HCT116 (cell line): ENCODE measurements at regions not wholly inside any gene's neighbourhood (a gene's known extent, or its start where the extent isn't known, plus 50 kb on each side); places are given as distances from the start of the nearest gene placed in this dataset.

Experiments
- ATAC-seq: fragments of 200-7000 bp; cut with Tn5 transposase; 2 replicates; pipeline ENCODE4 v1.9.1; 2020; ENCODE audit warnings: mild to moderate bottlenecking, moderate library complexity
- BruUV-seq: library from RNA; stranded (reverse); fragments of 400-500 nt; replicated peaks from 2 replicates; lab custom pipeline; 2021; lab: Mats Ljungman, UMichigan
- CTCF ChIA-PET: fragments of 300-600 bp; sonication (Branson Sonifier 250); formaldehyde crosslinking; loops from one replicate; lab custom pipeline; 2021; ENCODE audit warnings: antibody characterized with exemption; lab: Charles Lee
- POLR2A ChIA-PET: fragments of 300-600, 350-600 bp; sonication (Branson Sonifier 250); formaldehyde crosslinking; loops from one replicate; lab custom pipeline; 2021; ENCODE audit warnings: antibody characterized with exemption; lab: Charles Lee
- RAD21 ChIA-PET, 2 experiments: fragments of 300-600 bp; sonication (Branson Sonifier 250); formaldehyde crosslinking; loops; one replicate each; lab custom pipeline; 2023; ENCODE audit warnings: low total read pairs in 2 of 2; ENCODE audit not compliant: uncharacterized antibody in 2 of 2, unreplicated experiment in 2 of 2, low non-redundant PET in 1 of 2; lab: Charles Lee
- DNase-seq: peaks from one replicate; pipeline ENCODE4 v3.0.0-alpha.2; 2010; ENCODE audit warnings: low read depth, low spot score
- H2AFZ ChIP-seq: fragments of 200-600 bp; shearing (Covaris generic), sonication (generic); 2 replicates; pipeline ENCODE4 v1.6.1; 2017; ENCODE audit warnings: low read depth, mixed run types, mixed read lengths, antibody characterized with exemption, low read length; ENCODE audit not compliant: poor library complexity, severe bottlenecking
- H3K27ac ChIP-seq: 2 replicates; pipeline ENCODE4 v1.5.1; 2012; ENCODE audit warnings: low read depth, low read length
- H3K27me3 ChIP-seq: fragments of 200-600 bp; sonication (generic); 2 replicates; pipeline ENCODE4 v1.6.1; 2016; ENCODE audit warnings: mixed run types, low read length, mixed read lengths; ENCODE audit not compliant: insufficient read depth
- H3K36me3 ChIP-seq, 2 experiments: fragments of 200-500 bp in 1 of 2; fragments of 200-600 bp in 1 of 2; sonication (Bioruptor generic) in 1 of 2; sonication (generic) in 1 of 2; 2 replicates each; pipeline versions ENCODE4 v1.5.1 to v1.6.1; 2014 to 2016; ENCODE audit warnings: low read length in 2 of 2, inconsistent platforms in 1 of 2, mixed read lengths in 1 of 2, mixed run types in 1 of 2; ENCODE audit not compliant: insufficient read depth in 2 of 2, control insufficient read depth in 1 of 2
- H3K4me1 ChIP-seq, 2 experiments: fragments of 200-600 bp in 1 of 2; sonication (generic) in 1 of 2; 2 replicates each; pipeline versions ENCODE4 v1.5.1 to v1.6.1; 2012 to 2017; ENCODE audit warnings: low read length in 2 of 2, inconsistent platforms in 1 of 2, mild to moderate bottlenecking in 1 of 2, mixed read lengths in 1 of 2, mixed run types in 1 of 2, moderate library complexity in 1 of 2; ENCODE audit not compliant: insufficient read depth in 2 of 2, control insufficient read depth in 1 of 2
- H3K4me2 ChIP-seq: fragments of 200-600 bp; sonication (generic); 2 replicates; pipeline ENCODE4 v1.6.1; 2017; ENCODE audit warnings: mixed run types, low read length, mixed read lengths
- H3K4me3 ChIP-seq, 2 experiments: fragments of 200-600 bp in 1 of 2; sonication (generic) in 1 of 2; replicated peaks in 1 of 2; 2 replicates each; pipeline ENCODE4 v1.5.1; 2011 to 2016; ENCODE audit warnings: low read length in 2 of 2, control low read depth in 1 of 2, low read depth in 1 of 2, mild to moderate bottlenecking in 1 of 2, mixed read lengths in 1 of 2, mixed run types in 1 of 2
- H3K79me2 ChIP-seq: fragments of 200-600 bp; sonication (generic); 2 replicates; pipeline ENCODE4 v1.6.1; 2017; ENCODE audit warnings: mild to moderate bottlenecking, mixed run types, low read length, moderate library complexity, mixed read lengths; ENCODE audit not compliant: insufficient read depth
- H3K9ac ChIP-seq: fragments of 200-600 bp; sonication (generic); 2 replicates; pipeline ENCODE4 v1.6.1; 2016; ENCODE audit warnings: low read length, mixed read lengths
- H3K9me2 ChIP-seq: fragments of 200-600 bp; sonication (generic), shearing (Covaris generic); 2 replicates; pipeline ENCODE4 v1.6.1; 2017; ENCODE audit warnings: mixed run types, mild to moderate bottlenecking, moderate library complexity; ENCODE audit not compliant: insufficient read depth
- H3K9me3 ChIP-seq, 2 experiments: fragments of 200-500 bp in 1 of 2; fragments of 200-600 bp in 1 of 2; sonication (Bioruptor generic) in 1 of 2; sonication (generic) in 1 of 2; 2 replicates each; pipeline ENCODE4 v1.6.1; 2014 to 2017; ENCODE audit warnings: low read length in 2 of 2, mixed read lengths in 2 of 2, inconsistent platforms in 1 of 2, low read depth in 1 of 2, mild to moderate bottlenecking in 1 of 2, mixed run types in 1 of 2, moderate library complexity in 1 of 2; ENCODE audit not compliant: control insufficient read depth in 1 of 2, insufficient read depth in 1 of 2
- H4K20me1 ChIP-seq: fragments of 200-600 bp; sonication (generic), shearing (Covaris generic); 2 replicates; pipeline ENCODE4 v1.6.1; 2017; ENCODE audit warnings: mixed run types, mild to moderate bottlenecking, moderate library complexity; ENCODE audit not compliant: insufficient read depth
- CTCF ChIP-seq, 3 experiments: fragments of 200-600 bp in 1 of 3; sonication (generic) in 1 of 3; IDR thresholded peaks in 2 of 3; conservative IDR thresholded peaks in 1 of 3; 2 replicates each; pipeline ENCODE4 v1.5.1; 2012 to 2017; ENCODE audit warnings: low read depth in 2 of 3, low read length in 2 of 3, antibody characterized with exemption in 1 of 3, borderline replicate concordance in 1 of 3, control low read depth in 1 of 3, mild to moderate bottlenecking in 1 of 3, mixed read lengths in 1 of 3, mixed run types in 1 of 3, moderate library complexity in 1 of 3; ENCODE audit not compliant: insufficient read depth in 1 of 3
- SIN3A ChIP-seq: IDR thresholded peaks from 2 replicates; pipeline ENCODE4 v1.6.1; 2012; ENCODE audit warnings: low read depth
- ZFX ChIP-seq: fragments of 450-650 bp; IDR thresholded peaks from 2 replicates; pipeline ENCODE4 v1.6.1; 2017
- intact Hi-C: fragments of 100-400 bp; cut with micrococcal nuclease; formaldehyde crosslinking; loops from 2 replicates; pipeline ENCODE4 v1.10.0; 2022

GRCh38 chr6:169942173-169942572, 190.8 kb downstream of the ERMARD start:
- RAD21 ChIA-PET = no interaction called here
- Histone ChIP-seq H4K20me1 (no peaks in the 10 kb centered on the region), H2AFZ (no peak overlapping the region), H3K4me1 (no peaks in the 10 kb centered on the region), H3K4me3 (no peak overlapping the region), H3K36me3 (no peaks in the 10 kb centered on the region), H3K9me3 (no peaks in the 10 kb centered on the region), H3K4me2 (no peak overlapping the region), H3K9me2 (no peaks in the 10 kb centered on the region), H3K79me2 (no peaks in the 10 kb centered on the region)
- no TSS peak for BruUV-seq
- ATAC-seq = no peak
- no peak for DNase-seq
- TF ChIP-seq ZFX = no peak
- TF ChIP-seq SIN3A = no peak
- TF ChIP-seq CTCF (IDR thresholded peaks at IDR 0.05 in 2 of 3, conservative IDR thresholded peaks at IDR 0.05 in 1 of 3; ENCODE audit: borderline replicate concordance in 1 of 3, insufficient read depth in 1 of 3, low read depth in 2 of 3, low read length in 2 of 3) = no peak
- TF ChIP-seq, all 23 proteins: peak for 0
- CTCF ChIA-PET = no interaction called here
- H3K27me3 ChIP-seq = no peaks in the 10 kb centered on the region; the same call in 1 of the 2 replicates
- no peak overlapping the region for H3K27ac ChIP-seq
- H3K9ac ChIP-seq = no peak overlapping the region
- POLR2A ChIA-PET = no interaction called here
- intact Hi-C loops = no loop called here

- no peak overlapping the region for H3K4me2 ChIP-seq
- no peaks in the 10 kb centered on the region for H3K79me2 ChIP-seq
- CTCF ChIA-PET = no interaction called here
- H3K9me3 ChIP-seq = no peaks in the 10 kb centered on the region
- H3K4me1 ChIP-seq = no peaks in the 10 kb centered on the region; a peak in 1 of 4 replicates
- no peaks in the 10 kb centered on the region; the same call in 1 of the 2 replicates for H3K27me3 ChIP-seq
- TF ChIP-seq CTCF (IDR thresholded peaks at IDR 0.05 in 2 of 3, conservative IDR thresholded peaks at IDR 0.05 in 1 of 3; ENCODE audit: borderline replicate concordance in 1 of 3, insufficient read depth in 1 of 3, low read depth in 2 of 3, low read length in 2 of 3) = no peak
- H4K20me1 ChIP-seq = no peaks in the 10 kb centered on the region
- ATAC-seq (no peak), DNase-seq (no peak)
- H3K36me3 ChIP-seq = no peaks in the 10 kb centered on the region
- H3K9ac ChIP-seq = no peak overlapping the region
- intact Hi-C loops = no loop called here
- RAD21 ChIA-PET = interaction anchor here in 1 of 2 experiments (0.8 kb wide), 1 partner anchor 10 kb away, joined by 3 read pairs; no protein-coding TSS in a partner anchor
- H3K4me3 ChIP-seq = no peak overlapping the region
- no TSS peak for BruUV-seq
- H2AFZ ChIP-seq = no peak overlapping the region
- no peaks in the 10 kb centered on the region for H3K9me2 ChIP-seq
- H3K27ac ChIP-seq = no peak overlapping the region
- POLR2A ChIA-PET = no interaction called here
Measured at GRCh38 chr6:169940481-169941271, 189.3 kb downstream of the ERMARD start.
